Prostate gland (tissue), 2 donors: ENCODE measurements at regions not wholly inside any gene's neighbourhood (a gene's known extent, or its start where the extent isn't known, plus 50 kb on each side); places are given as distances from the start of the nearest gene placed in this dataset.

Source experiments
- CTCF ChIP-seq, 4 experiments: fragments of 200-600 bp in 2 of 4; fragments of 450-650 bp in 2 of 4; sonication (generic) in 2 of 4; IDR thresholded peaks; 1 replicate in 3 of 4; 2 replicates in 1 of 4; pipeline ENCODE4 v1.5.1; 2016 to 2019; ENCODE audit warnings: antibody characterized with exemption in 4 of 4, mild to moderate bottlenecking in 2 of 4, moderate library complexity in 2 of 4
- POLR2A ChIP-seq: fragments of 450-650 bp; IDR thresholded peaks from one replicate; pipeline ENCODE4 v1.6.1; 2016; ENCODE audit warnings: antibody characterized with exemption, mild to moderate bottlenecking
- POLR2AphosphoS5 ChIP-seq: sonication (generic); formaldehyde crosslinking; IDR thresholded peaks from one replicate; pipeline ENCODE4 v1.6.1; 2017; ENCODE audit warnings: antibody characterized with exemption

DNA sequence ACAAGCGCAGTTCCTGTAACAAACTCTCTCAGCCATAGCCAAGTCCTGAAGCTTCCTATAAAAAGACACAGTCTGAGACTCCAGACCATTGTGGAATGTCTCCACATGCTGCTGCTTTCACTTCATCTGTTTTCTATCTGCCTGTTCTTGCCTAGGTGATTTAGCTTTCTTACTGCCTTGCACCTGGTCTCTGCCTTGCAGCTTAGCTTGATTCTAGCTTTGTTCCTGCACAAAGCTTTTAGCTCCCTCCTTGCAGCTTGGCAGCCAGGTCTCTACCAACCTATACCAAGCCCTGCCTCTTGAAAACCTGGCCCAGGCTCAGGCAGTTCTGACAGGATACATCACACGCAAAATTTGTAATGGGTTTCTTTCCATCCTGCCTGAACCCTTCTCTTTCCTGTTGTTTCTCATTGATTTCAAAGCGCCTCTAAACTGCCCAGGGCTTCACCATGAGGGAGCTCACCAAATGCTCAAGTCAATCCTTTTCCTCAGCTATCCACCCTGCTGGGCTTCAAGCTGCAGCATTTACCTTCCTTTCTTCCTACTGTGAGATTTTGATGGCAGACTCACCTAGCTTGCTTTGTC is 941.3 kb upstream of the NXPH2 start:
- TF ChIP-seq CTCF (IDR thresholded peaks at IDR 0.05) (no peak), POLR2A (no peak), POLR2AphosphoS5 (no peak)
